ENCODE measurements at regions not wholly inside any gene's neighbourhood (a gene's known extent, or its start where the extent isn't known, plus 50 kb on each side); places are given as distances from the start of the nearest gene placed in this dataset.

- TF ChIP-seq CTCF (IDR thresholded peaks at IDR 0.05) (no peak), POLR2A (IDR thresholded peaks at IDR 0.05) (no peak)
Observed at GRCh38 chr13:81302125-81302524, 961.2 kb upstream of the SPRY2 start.

GRCh38 chr13:81295177-81295576, 954.3 kb upstream of the SPRY2 start:
- TF ChIP-seq CTCF (IDR thresholded peaks at IDR 0.05) (no peak), POLR2A (IDR thresholded peaks at IDR 0.05) (no peak)

More at GRCh38 chr13:81302125-81302524, 961.2 kb upstream of the SPRY2 start:
- DNase-seq: no peak
- intact Hi-C loops (cut with DNase I; ENCODE audit: low total_unique reads): no loop called here
- Histone ChIP-seq H3K27ac (no peak overlapping the region), H3K27me3 (no peaks in the 10 kb centered on the region), H3K4me1 (no peaks in the 10 kb centered on the region), H3K4me3 (no peak overlapping the region), H3K9me3 (no peaks in the 10 kb centered on the region), H3K36me3 (no peaks in the 10 kb centered on the region)

GRCh38 chr13:81293594-81294164, 952.8 kb upstream of the SPRY2 start:
- H3K4me3 ChIP-seq: no peak overlapping the region
- H3K27ac ChIP-seq: no peak overlapping the region
- H3K9me3 ChIP-seq: no peaks in the 10 kb centered on the region
- no peaks in the 10 kb centered on the region for H3K36me3 ChIP-seq
- DNase-seq: no peak
- H3K27me3 ChIP-seq: no peaks in the 10 kb centered on the region
- no peaks in the 10 kb centered on the region for H3K4me1 ChIP-seq
- no peak for TF ChIP-seq CTCF (IDR thresholded peaks at IDR 0.05)
- no peak for TF ChIP-seq POLR2A (IDR thresholded peaks at IDR 0.05)
- intact Hi-C loops (cut with DNase I; ENCODE audit: low total_unique reads): no loop called here

More at GRCh38 chr13:81295177-81295576, 954.3 kb upstream of the SPRY2 start:
- no peaks in the 10 kb centered on the region for H3K36me3 ChIP-seq
- no peak overlapping the region for H3K27ac ChIP-seq
- no peak overlapping the region for H3K4me3 ChIP-seq
- no peak for DNase-seq
- H3K4me1 ChIP-seq: no peaks in the 10 kb centered on the region
- intact Hi-C loops (cut with DNase I; ENCODE audit: low total_unique reads): no loop called here
- no peaks in the 10 kb centered on the region for H3K9me3 ChIP-seq
- no peaks in the 10 kb centered on the region for H3K27me3 ChIP-seq

- no peak overlapping the region for H3K27ac ChIP-seq
- H3K36me3 ChIP-seq: no peaks in the 10 kb centered on the region
- TF ChIP-seq CTCF (IDR thresholded peaks at IDR 0.05): no peak
- no peak for TF ChIP-seq POLR2A (IDR thresholded peaks at IDR 0.05)
- DNase-seq: no peak
- no peaks in the 10 kb centered on the region for H3K9me3 ChIP-seq
- H3K4me1 ChIP-seq: no peaks in the 10 kb centered on the region
- H3K4me3 ChIP-seq: no peak overlapping the region
- intact Hi-C loops (cut with DNase I; ENCODE audit: low total_unique reads): no loop called here
- H3K27me3 ChIP-seq: no peaks in the 10 kb centered on the region
Observed at GRCh38 chr13:81283561-81283960, 942.6 kb upstream of the SPRY2 start.

- no peak for DNase-seq
- Histone ChIP-seq H3K4me3 (no peak overlapping the region), H3K27ac (no peak overlapping the region), H3K9me3 (no peaks in the 10 kb centered on the region), H3K4me1 (no peaks in the 10 kb centered on the region), H3K27me3 (no peaks in the 10 kb centered on the region), H3K36me3 (no peaks in the 10 kb centered on the region)
- TF ChIP-seq POLR2A (IDR thresholded peaks at IDR 0.05) (no peak), CTCF (IDR thresholded peaks at IDR 0.05) (no peak)
- intact Hi-C loops (cut with DNase I; ENCODE audit: low total_unique reads): no loop called here
Observed at GRCh38 chr13:81283062-81283461, 942.1 kb upstream of the SPRY2 start.
